ENCODE measurements at regions not wholly inside any gene's neighbourhood (a gene's known extent, or its start where the extent isn't known, plus 50 kb on each side); places are given as distances from the start of the nearest gene placed in this dataset.

GRCh38 chr21:28299946-28300345 lies 692.7 kb downstream of the LTN1 start:
- TF ChIP-seq NFIC (IDR thresholded peaks at IDR 0.05) (no peak), MAX (IDR thresholded peaks at IDR 0.05) (no peak), TCF12 (IDR thresholded peaks at IDR 0.05; ENCODE audit: low read depth) (no peak), RAD21 (IDR thresholded peaks at IDR 0.05; ENCODE audit: low read depth) (no peak), TEAD4 (IDR thresholded peaks at IDR 0.05) (no peak), TAF1 (IDR thresholded peaks at IDR 0.05; ENCODE audit: low read depth) (no peak), EP300 (IDR thresholded peaks at IDR 0.05; ENCODE audit: borderline replicate concordance) (no peak), YY1 (IDR thresholded peaks at IDR 0.05; ENCODE audit: low read depth) (no peak), CREB1 (IDR thresholded peaks at IDR 0.05; ENCODE audit: low read depth) (no peak), EGR1 (IDR thresholded peaks at IDR 0.05) (no peak), REST (IDR thresholded peaks at IDR 0.05; ENCODE audit: low read depth) (no peak), FOXM1 (IDR thresholded peaks at IDR 0.05; ENCODE audit: borderline replicate concordance, low read depth) (no peak)

All from Ishikawa (cell line).